Ecto neural progenitor cell (in vitro differentiated cells): ENCODE measurements at regions not wholly inside any gene's neighbourhood (a gene's known extent, or its start where the extent isn't known, plus 50 kb on each side); places are given as distances from the start of the nearest gene placed in this dataset.
"Not testable (repeated sequence)": the region's sequence is repeated elsewhere in the genome, so short reads cannot be mapped to it uniquely, and the experiment has no call there.

ENCODE experiments used
- DNase-seq: peaks from one replicate; pipeline ENCODE4 v3.0.0-alpha.2; 2018; ENCODE audit warnings: low spot score

- DNase-seq = no peak
Observed at GRCh38 chr4:26044983-26045382, 131.0 kb downstream of the SMIM20 start.

DNA sequence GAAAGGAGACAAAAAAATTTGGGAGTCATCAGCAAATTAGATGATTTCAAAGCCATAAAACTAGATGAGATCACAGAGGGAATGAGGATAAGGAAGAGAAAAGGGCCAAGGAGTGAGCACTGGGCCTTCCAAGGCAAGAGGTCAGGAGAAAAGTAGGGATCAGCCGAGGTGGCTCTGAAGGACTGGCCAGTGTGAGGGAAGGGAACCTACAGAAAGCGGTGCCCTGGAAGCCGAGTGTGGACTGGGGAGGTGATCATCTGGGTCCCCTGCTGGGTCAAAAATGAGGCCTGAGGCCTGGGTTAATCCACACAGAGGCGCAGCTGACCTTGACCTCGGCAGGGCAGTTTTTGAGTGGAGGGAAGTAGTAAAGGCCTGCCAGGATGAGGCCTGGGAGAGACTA lies 133.8 kb downstream of the SMIM20 start:
- DNase-seq = no peak

DNA sequence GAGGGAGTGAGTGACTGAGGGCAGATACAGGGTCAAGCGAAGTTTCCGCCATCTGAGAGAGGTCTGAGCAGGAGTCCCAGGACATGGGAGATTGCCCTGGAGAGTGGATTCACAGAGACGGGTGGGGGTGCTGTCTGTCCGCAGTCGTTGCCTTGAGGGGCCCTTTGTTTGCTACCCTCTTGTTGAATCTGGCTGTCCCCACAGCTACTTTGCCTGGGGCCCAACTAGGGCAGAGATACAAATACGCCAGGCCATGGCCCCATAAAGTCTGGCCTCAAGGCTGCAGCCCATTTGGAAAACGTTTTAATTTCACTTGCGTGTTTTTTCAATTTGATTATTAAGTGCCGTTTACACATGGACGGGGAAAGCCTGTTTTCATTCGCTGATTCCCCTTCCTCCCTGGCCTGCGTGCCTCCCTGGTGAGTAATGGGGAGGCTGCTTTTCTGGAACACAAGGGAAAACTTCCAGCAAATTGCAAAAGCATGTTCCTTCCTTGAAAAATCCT lies 134.4 kb downstream of the SMIM20 start:
- no peak for DNase-seq

GRCh38 chr4:26048950-26049349 lies 134.9 kb downstream of the SMIM20 start:
- DNase-seq = no peak

DNA sequence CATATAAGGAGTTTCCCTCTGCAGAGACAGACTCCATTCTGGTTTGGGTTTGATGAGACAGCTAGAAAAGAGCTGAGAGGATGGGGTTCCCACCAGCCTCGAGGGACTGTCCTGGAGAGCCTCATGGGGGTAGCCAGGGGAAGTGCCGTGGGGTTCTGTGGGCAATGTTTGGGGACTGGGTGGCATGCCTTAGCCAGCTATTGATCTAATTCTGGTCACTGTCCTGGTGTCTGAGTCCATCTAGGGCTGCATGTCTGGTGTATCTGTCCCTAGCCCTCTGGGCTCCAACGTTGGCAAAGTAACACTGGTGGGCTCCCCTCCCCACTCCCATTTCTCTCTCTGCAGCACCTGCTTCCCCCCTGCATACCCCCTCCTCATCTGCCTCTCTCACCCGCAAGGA lies 135.4 kb downstream of the SMIM20 start:
- DNase-seq = no peak

- DNase-seq = no peak
Observed at GRCh38 chr4:26050212-26050643, 136.2 kb downstream of the SMIM20 start.

GRCh38 chr4:26050671-26051070 lies 136.7 kb downstream of the SMIM20 start:
- DNase-seq = no peak

DNA sequence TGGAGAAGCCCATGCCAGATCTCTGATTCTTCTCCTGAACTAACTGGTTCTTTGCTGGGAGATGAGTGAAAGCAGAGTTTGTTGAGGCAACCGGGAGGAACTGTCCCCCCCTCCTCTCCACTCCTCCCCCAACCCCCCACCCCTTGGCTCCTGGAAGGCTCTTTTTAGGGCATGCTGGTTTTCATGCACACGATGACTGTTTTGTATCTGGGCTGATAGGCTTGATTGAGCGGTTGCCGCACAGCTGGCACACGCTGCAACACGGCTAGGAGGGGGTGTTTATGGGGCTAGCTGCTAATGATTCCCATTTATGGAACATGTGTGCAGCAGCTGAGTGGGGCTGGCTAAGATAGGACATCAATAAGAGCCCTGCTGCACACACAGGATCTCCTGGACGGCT lies 137.2 kb downstream of the SMIM20 start:
- DNase-seq = no peak

- DNase-seq = no peak
Observed at GRCh38 chr4:26052663-26053541, 138.9 kb downstream of the SMIM20 start.

GRCh38 chr4:26053761-26054160 lies 139.7 kb downstream of the SMIM20 start:
- DNase-seq = no peak

DNA sequence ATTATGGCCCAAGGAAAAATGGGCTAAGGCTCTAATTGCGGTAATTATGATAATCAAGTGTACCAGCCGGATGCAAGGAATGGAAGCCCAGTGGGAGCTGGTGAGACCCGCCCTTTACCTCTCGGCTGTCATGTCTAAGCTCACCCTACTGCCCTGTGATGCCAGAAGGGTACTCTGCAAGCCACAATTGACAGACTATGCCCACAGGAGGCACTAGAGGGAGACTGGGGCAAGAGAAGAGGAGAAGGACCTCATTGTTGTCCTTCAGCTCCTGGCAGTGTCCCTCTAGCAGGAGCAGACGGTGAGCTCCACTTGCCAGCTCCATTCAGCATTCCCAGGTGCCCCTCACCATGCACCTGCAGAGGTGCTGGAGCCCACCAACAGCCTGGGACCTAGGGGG lies 141.8 kb downstream of the SMIM20 start:
- no peak for DNase-seq

- no peak for DNase-seq
Observed at GRCh38 chr4:26056406-26056805, 142.4 kb downstream of the SMIM20 start.

DNA sequence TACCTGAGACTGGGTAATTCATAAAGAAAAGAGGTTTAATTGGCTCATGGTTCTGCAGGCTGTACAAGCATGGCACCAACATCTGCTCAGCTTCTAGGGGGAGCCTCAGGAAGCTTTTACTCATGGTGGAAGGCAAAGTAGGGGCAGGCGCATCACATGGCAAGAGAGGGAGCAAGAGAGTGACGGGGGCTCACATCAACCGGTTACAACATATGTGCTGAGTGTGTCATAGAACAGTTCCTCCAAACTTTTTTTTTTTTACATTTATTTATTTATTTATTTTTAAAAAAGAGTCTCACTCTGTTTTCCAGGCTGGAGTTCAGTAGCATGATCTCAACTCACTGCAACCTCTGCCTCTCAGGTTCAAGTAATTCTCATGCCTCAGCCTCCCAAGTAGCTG lies 143.8 kb downstream of the SMIM20 start:
- not testable (repeated sequence) for DNase-seq

- DNase-seq = no peak
Observed at GRCh38 chr4:26058537-26058936, 144.5 kb downstream of the SMIM20 start.

DNA sequence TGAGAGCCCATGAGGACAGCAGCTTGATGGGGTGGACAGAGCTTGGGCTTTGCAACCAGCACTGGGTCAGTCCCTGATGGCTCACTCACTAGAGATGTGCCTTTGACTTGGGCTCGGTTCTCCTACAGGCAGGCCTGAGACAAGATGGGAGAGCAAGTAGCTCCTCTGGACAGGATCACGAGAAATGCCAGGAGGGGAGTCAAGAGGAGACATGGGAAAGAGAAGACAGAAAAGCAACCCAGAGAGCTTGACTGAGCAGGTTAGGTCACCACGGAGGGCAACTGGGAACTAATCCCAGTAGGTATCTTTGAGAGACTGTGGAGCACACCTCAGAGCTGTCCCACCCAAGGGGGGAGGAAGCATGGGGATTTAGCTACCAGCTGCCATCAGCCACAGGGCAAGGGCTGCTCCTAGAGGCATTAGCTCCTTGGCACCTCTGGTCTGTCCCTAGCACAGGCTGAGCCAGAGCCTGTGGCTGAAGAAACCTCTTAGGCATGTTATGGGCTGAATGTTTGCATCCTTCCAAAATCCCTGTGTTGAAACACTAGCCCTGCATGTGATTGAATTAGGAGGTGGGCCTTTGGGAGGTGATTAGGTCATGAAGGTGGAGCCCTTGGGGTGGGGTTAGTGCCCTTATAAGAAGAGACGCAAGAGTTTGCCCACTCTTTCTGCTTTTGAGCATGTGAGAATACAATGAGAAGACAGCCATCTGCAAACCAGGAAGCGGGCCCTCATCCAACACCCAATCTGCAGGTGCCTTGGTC lies 145.6 kb downstream of the SMIM20 start:
- DNase-seq = no peak

DNA sequence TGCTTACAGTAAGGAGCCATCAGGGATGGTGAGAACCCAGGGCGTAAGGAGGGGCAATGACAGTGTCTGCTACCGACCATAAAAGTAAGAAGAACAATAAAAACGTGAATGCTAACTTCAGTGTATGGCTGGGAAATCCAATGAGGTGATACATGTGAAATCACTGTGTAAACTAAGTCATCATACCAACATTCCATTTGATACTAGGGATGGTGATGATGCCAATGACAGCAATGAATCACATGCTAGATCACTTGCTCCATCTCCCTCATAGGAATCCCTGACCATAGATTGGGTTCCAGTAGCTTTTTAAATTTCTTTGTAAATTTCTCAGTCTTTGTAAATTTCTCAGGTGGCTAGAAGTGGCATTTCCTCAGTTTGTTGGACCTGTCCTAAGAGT lies 146.3 kb downstream of the SMIM20 start:
- no peak for DNase-seq

DNA sequence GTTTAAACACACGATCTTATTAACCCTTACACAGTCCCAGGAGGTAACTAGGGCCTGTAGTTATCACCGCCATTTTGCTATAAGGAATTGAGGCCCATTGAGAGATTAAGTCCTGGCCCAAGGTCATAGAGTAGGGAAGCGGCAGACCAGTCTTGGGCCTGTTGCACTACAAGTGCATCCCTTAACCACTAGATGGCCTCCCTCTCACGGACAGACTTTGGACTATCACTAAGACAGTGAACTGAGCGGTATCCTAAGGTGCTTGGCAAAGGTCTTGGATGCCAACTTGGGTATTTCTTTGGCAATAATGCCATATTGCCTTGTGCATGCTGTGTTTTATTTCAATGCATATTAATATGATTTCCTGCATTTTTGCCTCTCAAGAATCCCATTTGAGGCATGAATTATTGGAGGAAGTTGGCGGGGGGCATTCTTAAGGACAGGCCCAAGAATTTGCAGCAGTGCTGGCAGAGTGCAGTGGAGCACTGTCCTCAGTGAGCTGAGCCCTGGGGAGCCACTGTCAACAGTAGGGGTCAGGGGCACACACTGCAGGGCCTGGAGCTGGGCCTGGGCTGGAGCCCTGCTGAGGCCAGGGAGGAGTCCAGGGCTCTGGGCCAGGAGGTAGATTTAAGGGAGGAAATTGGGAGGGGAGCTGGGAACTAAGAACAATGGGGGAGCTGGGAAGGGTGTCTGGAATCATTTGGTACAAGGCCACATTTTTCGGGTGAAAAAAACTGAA lies 147.4 kb downstream of the SMIM20 start:
- no peak for DNase-seq

DNA sequence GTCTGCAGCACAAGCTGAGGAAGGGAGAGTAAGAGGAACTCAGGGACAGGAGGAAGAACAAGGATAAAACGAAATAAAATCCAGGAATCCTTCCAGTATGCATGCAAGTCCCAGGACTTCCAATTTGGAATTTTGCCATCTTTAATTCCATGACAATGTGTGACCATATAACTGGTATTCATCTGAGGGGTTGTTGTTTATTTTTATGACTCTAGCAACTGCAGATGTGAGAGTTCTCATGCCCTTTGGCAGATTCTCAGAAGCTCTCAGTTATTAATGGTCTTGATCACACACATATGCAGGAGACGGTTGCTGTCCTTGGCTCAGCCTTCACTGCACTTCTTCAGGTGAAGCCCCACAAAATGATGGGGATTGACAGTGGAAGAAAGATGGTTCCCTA lies 148.2 kb downstream of the SMIM20 start:
- DNase-seq = no peak

DNA sequence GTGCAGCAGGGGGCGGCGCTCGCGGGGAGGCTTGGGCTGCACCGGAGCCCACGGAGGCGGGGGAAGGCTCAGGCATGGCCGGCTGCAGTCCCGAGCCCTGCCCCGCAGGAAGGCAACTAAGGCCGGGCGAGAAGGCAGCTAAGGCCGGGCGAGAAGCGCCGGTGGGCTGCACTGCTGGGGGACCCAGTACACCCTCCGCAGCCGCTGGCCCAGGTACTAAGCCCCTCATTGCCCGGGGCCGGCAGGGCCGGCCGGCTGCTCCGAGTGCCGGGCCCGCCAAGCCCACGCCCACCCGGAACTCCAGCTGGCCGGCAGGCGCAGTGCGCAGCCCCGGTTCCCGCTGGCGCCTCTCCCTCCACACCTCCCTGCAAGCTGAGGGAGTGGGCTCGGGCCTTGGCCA lies 150.0 kb downstream of the SMIM20 start:
- not testable (repeated sequence) for DNase-seq

- no peak for DNase-seq
Observed at GRCh38 chr4:26065833-26066232, 151.8 kb downstream of the SMIM20 start.

DNA sequence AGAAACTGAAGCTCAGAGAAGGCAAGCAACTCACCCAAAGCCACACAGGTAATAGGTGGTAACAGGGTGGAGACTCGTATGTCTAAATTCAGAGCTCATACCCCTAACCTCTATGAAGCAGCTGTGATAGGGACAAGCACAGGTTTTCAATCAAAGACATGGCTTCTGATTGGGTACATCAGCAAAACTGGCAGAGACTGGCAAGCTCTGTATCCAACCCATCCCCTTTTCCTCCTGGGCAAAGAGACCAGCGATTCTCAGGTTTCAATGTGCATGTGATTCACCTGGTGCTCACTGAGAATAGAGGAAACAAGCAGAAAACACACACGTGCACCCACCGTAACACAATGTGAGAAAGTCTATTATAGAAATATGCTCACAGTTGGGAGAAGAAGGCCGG lies 153.0 kb downstream of the SMIM20 start:
- no peak for DNase-seq

DNA sequence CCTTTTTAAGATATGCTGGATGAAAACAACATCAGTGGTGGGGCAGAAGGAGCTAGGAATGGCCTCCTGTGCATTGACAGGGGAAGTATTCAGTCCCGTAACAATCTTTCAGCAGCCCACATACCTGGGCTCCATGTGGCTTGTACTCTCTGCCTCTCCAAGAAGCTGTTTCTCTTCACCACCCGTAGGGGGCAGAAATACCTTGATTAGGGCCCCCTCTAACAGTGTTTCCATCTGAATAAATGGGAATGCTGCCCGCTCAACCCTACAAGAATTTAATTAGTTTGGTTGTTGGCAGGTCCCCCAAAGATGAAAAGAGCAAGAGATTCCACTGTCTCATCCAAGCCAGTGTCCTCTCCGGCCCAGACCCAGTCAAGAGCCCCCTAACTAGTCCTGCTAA lies 155.2 kb downstream of the SMIM20 start:
- DNase-seq = no peak
